IMR-90 (cell line): ENCODE measurements at regions not wholly inside any gene's neighbourhood (a gene's known extent, or its start where the extent isn't known, plus 50 kb on each side); places are given as distances from the start of the nearest gene placed in this dataset.
"Not testable (repeated sequence)": the region's sequence is repeated elsewhere in the genome, so short reads cannot be mapped to it uniquely, and the experiment has no call there.

Experiments
- ATAC-seq: fragments of 200-7000 bp; cut with Tn5 transposase; 2 replicates; pipeline ENCODE4 v1.9.1; 2020; ENCODE audit warnings: low read depth, mild to moderate bottlenecking, moderate library complexity
- BruUV-seq: library from RNA; stranded (reverse); fragments of 400-500 nt; replicated peaks from 2 replicates; lab custom pipeline; 2021; lab: Mats Ljungman, UMichigan
- CTCF ChIA-PET: fragments of 300-600 bp; formaldehyde crosslinking; extraction: SDS; loops from one replicate; lab custom pipeline; 2021; ENCODE audit warnings: antibody characterized with exemption; lab: Yijun Ruan, JAX
- POLR2A ChIA-PET: fragments of 300-600 bp; sonication (Branson Sonifier 250); formaldehyde crosslinking; loops from one replicate; lab custom pipeline; 2022; ENCODE audit warnings: antibody characterized with exemption; ENCODE audit not compliant: unreplicated experiment; lab: Charles Lee
- DNase-seq: peaks from one replicate; pipeline ENCODE4 v3.0.0; 2013
- H2AFZ ChIP-seq: replicated peaks from 2 replicates; pipeline ENCODE3; 2013; ENCODE audit warnings: low read length, mild to moderate bottlenecking; ENCODE audit not compliant: poor library complexity
- H2AK5ac ChIP-seq: 2 replicates; pipeline ENCODE4 v1.6.1; 2013; ENCODE audit warnings: low read depth, low read length, inconsistent platforms
- H2AK9ac ChIP-seq: replicated peaks from 2 replicates; pipeline ENCODE3; 2013; ENCODE audit warnings: mild to moderate bottlenecking, low read depth, low read length, moderate library complexity; ENCODE audit not compliant: poor library complexity
- H2BK120ac ChIP-seq: 2 replicates; pipeline ENCODE4 v1.6.1; 2013; ENCODE audit warnings: low read depth, low read length, inconsistent platforms
- H2BK15ac ChIP-seq: 3 replicates; pipeline ENCODE4 v1.6.1; 2013; ENCODE audit warnings: low read depth, low read length, inconsistent platforms
- H2BK20ac ChIP-seq: 2 replicates; pipeline ENCODE4 v1.6.1; 2013; ENCODE audit warnings: low read depth, mild to moderate bottlenecking, inconsistent platforms, low read length, moderate library complexity
- H2BK5ac ChIP-seq: 2 replicates; pipeline ENCODE4 v1.6.1; 2013; ENCODE audit warnings: mild to moderate bottlenecking, low read depth, low read length, inconsistent platforms; ENCODE audit not compliant: poor library complexity, severe bottlenecking
- H3K14ac ChIP-seq: replicated peaks from 2 replicates; pipeline ENCODE4 v1.6.1; 2013; ENCODE audit warnings: low read depth, low read length, inconsistent platforms
- H3K18ac ChIP-seq: 2 replicates; pipeline ENCODE4 v1.6.1; 2013; ENCODE audit warnings: low read depth, low read length, control low read depth
- H3K23ac ChIP-seq: 2 replicates; pipeline ENCODE4 v1.6.1; 2013; ENCODE audit warnings: low read depth, low read length, inconsistent platforms
- H3K27ac ChIP-seq: 2 replicates; pipeline ENCODE4 v1.5.1; 2013; ENCODE audit warnings: mild to moderate bottlenecking, control low read depth, low read length; ENCODE audit not compliant: insufficient read depth
- H3K27me3 ChIP-seq: 2 replicates; pipeline ENCODE4 v1.6.1; 2013; ENCODE audit warnings: low read length; ENCODE audit not compliant: control insufficient read depth, insufficient read depth
- H3K36me3 ChIP-seq: 2 replicates; pipeline ENCODE4 v1.6.1; 2013; ENCODE audit warnings: low read length, mixed read lengths; ENCODE audit not compliant: control insufficient read depth, insufficient read depth
- H3K4ac ChIP-seq: 2 replicates; pipeline ENCODE4 v1.6.1; 2013; ENCODE audit warnings: low read depth, low read length, inconsistent platforms
- H3K4me1 ChIP-seq: 2 replicates; pipeline ENCODE4 v1.6.1; 2013; ENCODE audit warnings: low read length, mixed read lengths; ENCODE audit not compliant: control insufficient read depth, insufficient read depth
- H3K4me2 ChIP-seq: 2 replicates; pipeline ENCODE4 v1.6.1; 2013; ENCODE audit warnings: low read depth, mild to moderate bottlenecking, control low read depth, low read length, moderate library complexity
- H3K4me3 ChIP-seq: 2 replicates; pipeline ENCODE4 v1.5.1; 2013; ENCODE audit warnings: low read depth, mild to moderate bottlenecking, control low read depth, low read length, moderate library complexity; ENCODE audit not compliant: insufficient read depth
- H3K56ac ChIP-seq: 2 replicates; pipeline ENCODE4 v1.6.1; 2013; ENCODE audit warnings: low read length, inconsistent platforms; ENCODE audit not compliant: insufficient read depth; ENCODE audit errors: extremely low read depth
- H3K79me1 ChIP-seq, 2 experiments: 2 replicates each; pipeline ENCODE4 v1.6.1; 2013; ENCODE audit warnings: low read length in 2 of 2, inconsistent platforms in 1 of 2, low read depth in 1 of 2
- H3K9ac ChIP-seq: 2 replicates; pipeline ENCODE4 v1.6.1; 2013; ENCODE audit warnings: low read depth, low read length, control low read depth
- H3K9me1 ChIP-seq: 2 replicates; pipeline ENCODE4 v1.6.1; 2013; ENCODE audit warnings: low read length, inconsistent platforms; ENCODE audit not compliant: insufficient read depth
- H3K9me3 ChIP-seq: 2 replicates; pipeline ENCODE4 v1.6.1; 2013; ENCODE audit warnings: low read length; ENCODE audit not compliant: control insufficient read depth, insufficient read depth
- H4K20me1 ChIP-seq: 2 replicates; pipeline ENCODE4 v1.6.1; 2013; ENCODE audit warnings: low read length, inconsistent platforms; ENCODE audit not compliant: insufficient read depth
- H4K5ac ChIP-seq: 2 replicates; pipeline ENCODE4 v1.6.1; 2013; ENCODE audit warnings: mild to moderate bottlenecking, low read depth, low read length, control low read depth
- H4K8ac ChIP-seq, 2 experiments: 2 replicates each; pipeline ENCODE4 v1.6.1; 2013; ENCODE audit warnings: low read depth in 2 of 2, low read length in 2 of 2, control low read depth in 1 of 2, inconsistent platforms in 1 of 2
- H4K91ac ChIP-seq: 2 replicates; pipeline ENCODE4 v1.6.1; 2013; ENCODE audit warnings: low read depth, low read length, inconsistent platforms; ENCODE audit not compliant: insufficient read depth
- WGBS, 2 experiments: methylation state at CpG; one replicate each; pipeline versions ENCODE4 v1.1.5 to v1.1.7; 2013; ENCODE audit warnings: missing lambda C conversion rate in 2 of 2; ENCODE audit not compliant: insufficient read length in 1 of 2; ENCODE audit errors: extremely low coverage in 2 of 2; 5-methylcytosine and 5-hydroxymethylcytosine counted together
- dilution Hi-C: fragments of 300-500 bp; cut with HindIII; formaldehyde crosslinking; loops from one replicate; pipeline ENCODE4 v1.14.3; 2018; ENCODE audit warnings: low sequenced_read_pairs; ENCODE audit not compliant: unreplicated experiment
- in situ Hi-C: fragments of 300-500 bp; cut with MboI; formaldehyde crosslinking; loops from 3 replicates; pipeline ENCODE4 v1.14.3; 2019; ENCODE audit warnings: low sequenced_read_pairs, inconsistent platforms, mixed read lengths
- intact Hi-C: fragments of 100-400 bp; cut with micrococcal nuclease; formaldehyde crosslinking; loops from 2 replicates; pipeline ENCODE4 v1.10.0; 2022

GRCh38 chr6:170036367-170036766, 254.5 kb downstream of the DLL1 start:
- POLR2A ChIA-PET, dilution Hi-C loops: not testable (repeated sequence)
- WGBS, 2 experiments = no CpG with 5 or more reads among the region's 1 CpG

More at GRCh38 chr6:170036367-170036766, 254.5 kb downstream of the DLL1 start:
- H2AFZ ChIP-seq, H3K27ac ChIP-seq, H3K79me1 ChIP-seq, ATAC-seq, H2AK5ac ChIP-seq, H3K36me3 ChIP-seq, H3K4ac ChIP-seq, DNase-seq, H2BK5ac ChIP-seq, H4K5ac ChIP-seq, H3K4me1 ChIP-seq, CTCF ChIA-PET, H3K4me2 ChIP-seq, intact Hi-C loops, H3K9ac ChIP-seq, H2BK120ac ChIP-seq, H3K4me3 ChIP-seq, H2BK20ac ChIP-seq, H3K27me3 ChIP-seq, H3K9me1 ChIP-seq, H4K91ac ChIP-seq, H2AK9ac ChIP-seq, H4K8ac ChIP-seq, H2BK15ac ChIP-seq, H3K14ac ChIP-seq, BruUV-seq, H3K18ac ChIP-seq, H3K23ac ChIP-seq, H4K20me1 ChIP-seq, in situ Hi-C loops, H3K56ac ChIP-seq: not testable (repeated sequence)
- H3K9me3 ChIP-seq = peaks cover 42% of the 10 kb centered on the region
